GM23338 (cell line): ENCODE measurements at regions not wholly inside any gene's neighbourhood (a gene's known extent, or its start where the extent isn't known, plus 50 kb on each side); places are given as distances from the start of the nearest gene placed in this dataset.

Experiments
- ATAC-seq: fragments of 200-7000 bp; cut with Tn5 transposase; 3 replicates; pipeline ENCODE4 v1.9.1; 2020
- DNase-seq: peaks from one replicate; pipeline ENCODE4 v3.0.0-alpha.2; 2015; ENCODE audit warnings: low spot score
- H2AFZ ChIP-seq: fragments of 200-600 bp; sonication (generic); 2 replicates; pipeline ENCODE4 v1.8.0; 2016; ENCODE audit warnings: antibody characterized with exemption, mild to moderate bottlenecking, moderate library complexity
- H3F3A ChIP-seq: fragments of 200-600 bp; sonication (generic); replicated peaks from 2 replicates; pipeline ENCODE4 v1.8.0; 2017; ENCODE audit warnings: antibody characterized with exemption, mixed run types, low read depth
- H3K27ac ChIP-seq: fragments of 200-600 bp; sonication (generic); 2 replicates; pipeline ENCODE4 v1.6.1; 2016; ENCODE audit warnings: low read depth
- H3K27me3 ChIP-seq: fragments of 200-600 bp; sonication (generic); 2 replicates; pipeline ENCODE4 v1.8.0; 2016; ENCODE audit warnings: mild to moderate bottlenecking, mixed run types, moderate library complexity; ENCODE audit not compliant: insufficient read depth
- H3K36me3 ChIP-seq: fragments of 200-600 bp; sonication (generic); 2 replicates; pipeline ENCODE4 v1.8.0; 2016; ENCODE audit warnings: mild to moderate bottlenecking; ENCODE audit not compliant: insufficient read depth
- H3K4me1 ChIP-seq: fragments of 200-600 bp; sonication (generic); 2 replicates; pipeline ENCODE4 v1.8.0; 2016; ENCODE audit warnings: mild to moderate bottlenecking, moderate library complexity; ENCODE audit not compliant: insufficient read depth
- H3K4me2 ChIP-seq: fragments of 200-600 bp; sonication (generic); 2 replicates; pipeline ENCODE4 v1.7.1; 2017; ENCODE audit warnings: mixed run types
- H3K4me3 ChIP-seq: fragments of 200-600 bp; sonication (generic); 2 replicates; pipeline ENCODE4 v1.6.1; 2016; ENCODE audit warnings: mixed run types
- H3K79me2 ChIP-seq: fragments of 200-600 bp; sonication (generic); replicated peaks from 2 replicates; pipeline ENCODE4 v1.8.0; 2017; ENCODE audit warnings: mild to moderate bottlenecking; ENCODE audit not compliant: insufficient read depth
- H3K9me2 ChIP-seq: fragments of 200-600 bp; sonication (generic); 2 replicates; pipeline ENCODE4 v1.8.0; 2017; ENCODE audit not compliant: insufficient read depth
- H4K20me1 ChIP-seq: fragments of 200-600 bp; sonication (generic); replicated peaks from 2 replicates; pipeline ENCODE4 v1.8.0; 2017; ENCODE audit warnings: mild to moderate bottlenecking; ENCODE audit not compliant: insufficient read depth
- H3K27ac Mint-ChIP-seq: 2 replicates; pipeline ENCODE4 v1.8.0; 2020; ENCODE audit warnings: inconsistent platforms, mild to moderate bottlenecking, moderate library complexity, mixed read lengths
- H3K27me3 Mint-ChIP-seq: 3 replicates; pipeline ENCODE4 v1.8.0; 2022; ENCODE audit warnings: low read depth, mild to moderate bottlenecking, moderate library complexity, mixed read lengths, inconsistent platforms; ENCODE audit not compliant: insufficient read depth, poor library complexity
- H3K36me3 Mint-ChIP-seq: 3 replicates; pipeline ENCODE4 v1.8.0; 2021; ENCODE audit warnings: low read depth, mild to moderate bottlenecking, inconsistent platforms, moderate library complexity, mixed read lengths
- H3K4me1 Mint-ChIP-seq: 3 replicates; pipeline ENCODE4 v1.8.0; 2020; ENCODE audit warnings: mild to moderate bottlenecking, inconsistent platforms, mixed read lengths
- H3K4me3 Mint-ChIP-seq: 3 replicates; pipeline ENCODE4 v1.8.0; 2021; ENCODE audit warnings: moderate library complexity, mild to moderate bottlenecking, inconsistent platforms, mixed read lengths
- H3K9me3 Mint-ChIP-seq: 3 replicates; pipeline ENCODE4 v1.8.0; 2020; ENCODE audit warnings: moderate library complexity, mild to moderate bottlenecking, inconsistent platforms, mixed read lengths
- CREB1 ChIP-seq: fragments of 250-450 bp; sonication (Bioruptor Pico); IDR thresholded peaks from 2 replicates; pipeline ENCODE4 v1.5.0; 2020; ENCODE audit warnings: low read depth, mild to moderate bottlenecking, moderate library complexity
- EZH2 ChIP-seq: fragments of 200-600 bp; sonication (generic); IDR thresholded peaks from one replicate; pipeline ENCODE4 v1.8.0; 2017; ENCODE audit warnings: antibody characterized with exemption, mild to moderate bottlenecking, low read depth; ENCODE audit not compliant: unreplicated experiment
- EZH2phosphoT487 ChIP-seq: fragments of 200-600 bp; sonication (generic); IDR thresholded peaks from one replicate; pipeline ENCODE4 v1.8.1; 2018; ENCODE audit warnings: antibody characterized with exemption; ENCODE audit not compliant: unreplicated experiment
- JUNB ChIP-seq: IDR thresholded peaks from one replicate; pipeline ENCODE4 v1.6.1; 2016; ENCODE audit warnings: antibody characterized with exemption; ENCODE audit not compliant: unreplicated experiment
- NANOG ChIP-seq: IDR thresholded peaks from 2 replicates; pipeline ENCODE4 v1.6.1; 2016; ENCODE audit warnings: antibody characterized with exemption, borderline replicate concordance
- POLR2AphosphoS5 ChIP-seq: IDR thresholded peaks from 2 replicates; pipeline ENCODE4 v1.6.1; 2016; ENCODE audit warnings: antibody characterized with exemption, low read depth
- ZNF114 ChIP-seq: fragments of 250-450 bp; sonication (Bioruptor Pico); IDR thresholded peaks from 2 replicates; pipeline ENCODE4 v1.5.0; 2020; ENCODE audit warnings: mild to moderate bottlenecking, moderate library complexity
- ZNF331 ChIP-seq: fragments of 250-450 bp; sonication (Bioruptor Pico); IDR thresholded peaks from 2 replicates; pipeline ENCODE4 v1.5.0; 2020; ENCODE audit warnings: low read depth, mild to moderate bottlenecking, moderate library complexity
- TF ChIP-seq, protein P1 (sequence below): fragments of 250-450 bp; sonication (Bioruptor Pico); IDR thresholded peaks from 2 replicates; pipeline ENCODE4 v1.5.0; 2020; ENCODE audit warnings: mild to moderate bottlenecking, moderate library complexity

DNA sequence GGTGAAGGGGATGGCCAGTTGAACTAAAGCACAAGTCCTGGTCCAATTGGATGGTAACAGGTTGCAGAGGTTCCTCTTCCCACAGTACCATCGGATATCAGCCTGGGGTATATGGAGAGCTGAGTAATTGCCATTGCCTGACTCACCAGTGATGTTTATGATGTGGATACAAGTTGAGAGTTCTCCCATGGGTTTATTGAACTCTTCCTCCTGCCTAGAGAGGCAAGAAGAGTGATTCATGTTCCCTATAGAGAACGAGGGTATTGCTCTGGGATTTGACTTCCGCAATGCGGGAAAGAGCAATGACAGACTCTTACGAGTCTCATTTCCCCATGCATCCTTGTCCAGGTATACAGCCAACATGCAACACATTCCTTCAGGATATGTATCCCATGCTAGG, 111.3 kb upstream of the PCDH9 start (continued):
- TF ChIP-seq, protein P1, sequence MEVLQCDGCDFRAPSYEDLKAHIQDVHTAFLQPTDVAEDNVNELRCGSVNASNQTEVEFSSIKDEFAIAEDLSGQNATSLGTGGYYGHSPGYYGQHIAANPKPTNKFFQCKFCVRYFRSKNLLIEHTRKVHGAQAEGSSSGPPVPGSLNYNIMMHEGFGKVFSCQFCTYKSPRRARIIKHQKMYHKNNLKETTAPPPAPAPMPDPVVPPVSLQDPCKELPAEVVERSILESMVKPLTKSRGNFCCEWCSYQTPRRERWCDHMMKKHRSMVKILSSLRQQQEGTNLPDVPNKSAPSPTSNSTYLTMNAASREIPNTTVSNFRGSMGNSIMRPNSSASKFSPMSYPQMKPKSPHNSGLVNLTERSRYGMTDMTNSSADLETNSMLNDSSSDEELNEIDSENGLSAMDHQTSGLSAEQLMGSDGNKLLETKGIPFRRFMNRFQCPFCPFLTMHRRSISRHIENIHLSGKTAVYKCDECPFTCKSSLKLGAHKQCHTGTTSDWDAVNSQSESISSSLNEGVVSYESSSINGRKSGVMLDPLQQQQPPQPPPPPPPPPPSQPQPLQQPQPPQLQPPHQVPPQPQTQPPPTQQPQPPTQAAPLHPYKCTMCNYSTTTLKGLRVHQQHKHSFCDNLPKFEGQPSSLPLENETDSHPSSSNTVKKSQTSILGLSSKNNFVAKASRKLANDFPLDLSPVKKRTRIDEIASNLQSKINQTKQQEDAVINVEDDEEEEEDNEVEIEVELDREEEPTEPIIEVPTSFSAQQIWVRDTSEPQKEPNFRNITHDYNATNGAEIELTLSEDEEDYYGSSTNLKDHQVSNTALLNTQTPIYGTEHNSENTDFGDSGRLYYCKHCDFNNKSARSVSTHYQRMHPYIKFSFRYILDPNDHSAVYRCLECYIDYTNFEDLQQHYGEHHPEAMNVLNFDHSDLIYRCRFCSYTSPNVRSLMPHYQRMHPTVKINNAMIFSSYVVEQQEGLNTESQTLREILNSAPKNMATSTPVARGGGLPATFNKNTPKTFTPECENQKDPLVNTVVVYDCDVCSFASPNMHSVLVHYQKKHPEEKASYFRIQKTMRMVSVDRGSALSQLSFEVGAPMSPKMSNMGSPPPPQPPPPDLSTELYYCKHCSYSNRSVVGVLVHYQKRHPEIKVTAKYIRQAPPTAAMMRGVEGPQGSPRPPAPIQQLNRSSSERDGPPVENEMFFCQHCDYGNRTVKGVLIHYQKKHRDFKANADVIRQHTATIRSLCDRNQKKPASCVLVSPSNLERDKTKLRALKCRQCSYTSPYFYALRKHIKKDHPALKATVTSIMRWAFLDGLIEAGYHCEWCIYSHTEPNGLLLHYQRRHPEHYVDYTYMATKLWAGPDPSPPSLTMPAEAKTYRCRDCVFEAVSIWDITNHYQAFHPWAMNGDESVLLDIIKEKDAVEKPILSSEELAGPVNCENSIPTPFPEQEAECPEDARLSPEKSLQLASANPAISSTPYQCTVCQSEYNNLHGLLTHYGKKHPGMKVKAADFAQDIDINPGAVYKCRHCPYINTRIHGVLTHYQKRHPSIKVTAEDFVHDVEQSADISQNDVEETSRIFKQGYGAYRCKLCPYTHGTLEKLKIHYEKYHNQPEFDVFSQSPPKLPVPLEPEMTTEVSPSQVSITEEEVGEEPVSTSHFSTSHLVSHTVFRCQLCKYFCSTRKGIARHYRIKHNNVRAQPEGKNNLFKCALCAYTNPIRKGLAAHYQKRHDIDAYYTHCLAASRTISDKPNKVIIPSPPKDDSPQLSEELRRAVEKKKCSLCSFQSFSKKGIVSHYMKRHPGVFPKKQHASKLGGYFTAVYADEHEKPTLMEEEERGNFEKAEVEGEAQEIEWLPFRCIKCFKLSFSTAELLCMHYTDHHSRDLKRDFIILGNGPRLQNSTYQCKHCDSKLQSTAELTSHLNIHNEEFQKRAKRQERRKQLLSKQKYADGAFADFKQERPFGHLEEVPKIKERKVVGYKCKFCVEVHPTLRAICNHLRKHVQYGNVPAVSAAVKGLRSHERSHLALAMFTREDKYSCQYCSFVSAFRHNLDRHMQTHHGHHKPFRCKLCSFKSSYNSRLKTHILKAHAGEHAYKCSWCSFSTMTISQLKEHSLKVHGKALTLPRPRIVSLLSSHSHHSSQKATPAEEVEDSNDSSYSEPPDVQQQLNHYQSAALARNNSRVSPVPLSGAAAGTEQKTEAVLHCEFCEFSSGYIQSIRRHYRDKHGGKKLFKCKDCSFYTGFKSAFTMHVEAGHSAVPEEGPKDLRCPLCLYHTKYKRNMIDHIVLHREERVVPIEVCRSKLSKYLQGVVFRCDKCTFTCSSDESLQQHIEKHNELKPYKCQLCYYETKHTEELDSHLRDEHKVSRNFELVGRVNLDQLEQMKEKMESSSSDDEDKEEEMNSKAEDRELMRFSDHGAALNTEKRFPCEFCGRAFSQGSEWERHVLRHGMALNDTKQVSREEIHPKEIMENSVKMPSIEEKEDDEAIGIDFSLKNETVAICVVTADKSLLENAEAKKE (CRISPR knock-in tag), result no peak
- TF ChIP-seq ZNF331 (CRISPR knock-in tag), result no peak
- no peak for TF ChIP-seq JUNB
- no peak for TF ChIP-seq NANOG
- TF ChIP-seq ZNF114 (CRISPR knock-in tag), result no peak
- TF ChIP-seq EZH2, result no peak
- no peak for TF ChIP-seq CREB1

DNA sequence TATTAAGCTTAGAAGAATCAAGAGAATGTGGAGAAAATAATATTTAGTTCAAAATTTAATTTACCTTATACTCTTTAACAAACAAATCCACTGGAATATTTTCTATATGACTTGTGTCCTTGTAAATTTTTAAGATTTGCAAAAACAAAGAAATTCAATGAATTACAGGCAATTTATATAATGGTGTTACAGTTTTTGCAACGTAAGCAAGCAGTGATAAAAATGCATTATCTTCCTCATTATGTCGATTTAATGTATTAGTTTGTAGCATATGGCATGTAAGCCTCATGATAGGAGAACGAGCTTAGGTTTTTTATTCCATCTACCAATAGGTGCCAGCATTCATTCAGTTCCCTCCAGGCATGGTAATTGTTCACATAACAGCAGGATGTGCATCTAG, 100.0 kb upstream of the PCDH9 start:
- Histone ChIP-seq H3K27me3 (no peaks in the 10 kb centered on the region), H3K9me2 (no peaks in the 10 kb centered on the region), H4K20me1 (no peaks in the 10 kb centered on the region), H3K4me1 (no peaks in the 10 kb centered on the region), H3K27ac (no peak overlapping the region), H3K79me2 (no peaks in the 10 kb centered on the region), H2AFZ (no peak overlapping the region), H3K4me3 (no peak overlapping the region), H3K36me3 (no peaks in the 10 kb centered on the region), H3F3A (no peaks in the 10 kb centered on the region), H3K4me2 (no peak overlapping the region)
- no peaks in the 10 kb centered on the region for H3K36me3 Mint-ChIP-seq
- DNase-seq (no peak), ATAC-seq (no peak)
- TF ChIP-seq EZH2phosphoT487 (no peak), JUNB (no peak), POLR2AphosphoS5 (no peak), CREB1 (no peak), ZNF114 (CRISPR knock-in tag) (no peak)
- no peak overlapping the region for H3K27ac Mint-ChIP-seq
- no peak overlapping the region for H3K4me3 Mint-ChIP-seq
- no peaks in the 10 kb centered on the region for H3K27me3 Mint-ChIP-seq
- H3K4me1 Mint-ChIP-seq, result no peaks in the 10 kb centered on the region
- H3K9me3 Mint-ChIP-seq, result no peaks in the 10 kb centered on the region
